H9 (cell line): ENCODE measurements at regions not wholly inside any gene's neighbourhood (a gene's known extent, or its start where the extent isn't known, plus 50 kb on each side); places are given as distances from the start of the nearest gene placed in this dataset.

ENCODE experiments used
- DNase-seq: peaks from one replicate; pipeline ENCODE4 v3.0.0-alpha.2; 2017
- H2AFZ ChIP-seq: one replicate; pipeline ENCODE4 v1.6.1; 2013; ENCODE audit warnings: mild to moderate bottlenecking, low read length, control low read depth, moderate library complexity
- H2AK5ac ChIP-seq: 2 replicates; pipeline ENCODE4 v1.6.1; 2013; ENCODE audit warnings: low read length, control low read depth, mixed read lengths; ENCODE audit not compliant: insufficient read length
- H2BK120ac ChIP-seq: one replicate; pipeline ENCODE4 v1.6.1; 2013; ENCODE audit warnings: low read depth, mild to moderate bottlenecking, low read length, control low read depth, inconsistent platforms; ENCODE audit not compliant: poor library complexity, severe bottlenecking
- H2BK12ac ChIP-seq: 2 replicates; pipeline ENCODE4 v1.6.1; 2013; ENCODE audit warnings: low read length, control low read depth, mixed read lengths, low read depth; ENCODE audit not compliant: insufficient read length
- H2BK15ac ChIP-seq: 2 replicates; pipeline ENCODE4 v1.6.1; 2013; ENCODE audit warnings: low read depth, low read length, control low read depth
- H2BK20ac ChIP-seq: one replicate; pipeline ENCODE4 v1.6.1; 2013; ENCODE audit warnings: low read depth, mild to moderate bottlenecking, low read length, control low read depth, inconsistent platforms; ENCODE audit not compliant: poor library complexity, severe bottlenecking
- H2BK5ac ChIP-seq: 2 replicates; pipeline ENCODE4 v1.6.1; 2013; ENCODE audit warnings: low read length, control low read depth, mixed read lengths; ENCODE audit not compliant: insufficient read length
- H3K14ac ChIP-seq: 2 replicates; pipeline ENCODE4 v1.6.1; 2013; ENCODE audit warnings: low read length, control low read depth; ENCODE audit not compliant: insufficient read depth
- H3K18ac ChIP-seq: 2 replicates; pipeline ENCODE4 v1.6.1; 2013; ENCODE audit warnings: low read depth, mild to moderate bottlenecking, mixed read lengths, low read length, control low read depth; ENCODE audit not compliant: insufficient read length
- H3K23ac ChIP-seq: 2 replicates; pipeline ENCODE4 v1.6.1; 2013; ENCODE audit warnings: low read length, control low read depth, mixed read lengths, low read depth; ENCODE audit not compliant: insufficient read length
- H3K23me2 ChIP-seq: 2 replicates; pipeline ENCODE4 v1.6.1; 2013; ENCODE audit warnings: low read depth, mild to moderate bottlenecking, mixed read lengths, low read length, control low read depth; ENCODE audit not compliant: insufficient read length, poor library complexity, severe bottlenecking
- H3K27ac ChIP-seq: 2 replicates; pipeline ENCODE4 v1.5.1; 2013; ENCODE audit warnings: low read length, control low read depth, mixed read lengths, low read depth; ENCODE audit not compliant: insufficient read length
- H3K27me3 ChIP-seq: 2 replicates; pipeline ENCODE4 v1.6.1; 2013; ENCODE audit warnings: low read length, control low read depth, inconsistent platforms; ENCODE audit not compliant: insufficient read depth
- H3K4ac ChIP-seq: 2 replicates; pipeline ENCODE4 v1.6.1; 2013; ENCODE audit warnings: low read depth, mild to moderate bottlenecking, control low read depth, inconsistent platforms, low read length, moderate library complexity
- H3K4me1 ChIP-seq: 2 replicates; pipeline ENCODE4 v1.6.1; 2013; ENCODE audit warnings: low read length, control low read depth, inconsistent platforms; ENCODE audit not compliant: insufficient read depth
- H3K4me2 ChIP-seq: 2 replicates; pipeline ENCODE4 v1.6.1; 2013; ENCODE audit warnings: low read length, control low read depth, mixed read lengths; ENCODE audit not compliant: insufficient read length, insufficient read depth
- H3K56ac ChIP-seq: 2 replicates; pipeline ENCODE4 v1.6.1; 2013; ENCODE audit warnings: low read depth, mild to moderate bottlenecking, mixed read lengths, low read length, control low read depth; ENCODE audit not compliant: insufficient read length
- H3K79me1 ChIP-seq: 2 replicates; pipeline ENCODE4 v1.6.1; 2013; ENCODE audit warnings: low read depth, mild to moderate bottlenecking, moderate library complexity, low read length, control low read depth, inconsistent platforms; ENCODE audit not compliant: insufficient read depth, poor library complexity, severe bottlenecking
- H3K79me2 ChIP-seq: 2 replicates; pipeline ENCODE4 v1.6.1; 2013; ENCODE audit warnings: low read length, control low read depth, inconsistent platforms; ENCODE audit not compliant: insufficient read depth
- H3K9ac ChIP-seq: 2 replicates; pipeline ENCODE4 v1.6.1; 2013; ENCODE audit warnings: low read length, control low read depth, mixed read lengths; ENCODE audit not compliant: insufficient read length; ENCODE audit errors: extremely low read depth
- H3K9me3 ChIP-seq: one replicate; pipeline ENCODE4 v1.6.1; 2013; ENCODE audit warnings: low read depth, low read length, inconsistent platforms; ENCODE audit not compliant: control insufficient read depth
- H3T11ph ChIP-seq: one replicate; pipeline ENCODE4 v1.6.1; 2013; ENCODE audit warnings: mild to moderate bottlenecking, low read length, control low read depth, inconsistent platforms
- H4K20me1 ChIP-seq: one replicate; pipeline ENCODE4 v1.6.1; 2013; ENCODE audit not compliant: control insufficient read depth, insufficient read length, insufficient read depth
- H4K5ac ChIP-seq: 2 replicates; pipeline ENCODE4 v1.6.1; 2013; ENCODE audit warnings: low read depth, mild to moderate bottlenecking, mixed read lengths, low read length, control low read depth; ENCODE audit not compliant: insufficient read length
- H4K8ac ChIP-seq: replicated peaks from 2 replicates; pipeline ENCODE4 v1.6.1; 2013; ENCODE audit warnings: low read length, control low read depth, mixed read lengths, low read depth; ENCODE audit not compliant: insufficient read length
- H4K91ac ChIP-seq: 2 replicates; pipeline ENCODE4 v1.6.1; 2013; ENCODE audit warnings: low read depth, mild to moderate bottlenecking, moderate library complexity, mixed read lengths, low read length, control low read depth; ENCODE audit not compliant: insufficient read length
- H3K27ac Mint-ChIP-seq, 3 experiments: 2 replicates in 2 of 3; 3 replicates in 1 of 3; pipeline ENCODE4 v1.8.0; 2020 to 2021; ENCODE audit warnings: mixed read lengths in 3 of 3, mild to moderate bottlenecking in 1 of 3, moderate library complexity in 1 of 3
- H3K27me3 Mint-ChIP-seq: 2 replicates; pipeline ENCODE4 v1.8.0; 2021; ENCODE audit warnings: low read depth, mild to moderate bottlenecking, moderate library complexity, mixed read lengths
- H3K36me3 Mint-ChIP-seq, 3 experiments: 2 replicates in 2 of 3; 3 replicates in 1 of 3; pipeline ENCODE4 v1.8.0; 2020 to 2021; ENCODE audit warnings: low read depth in 3 of 3, mixed read lengths in 3 of 3; ENCODE audit not compliant: insufficient read depth in 1 of 3
- H3K4me1 Mint-ChIP-seq, 2 experiments: 2 replicates each; pipeline ENCODE4 v1.8.0; 2020; ENCODE audit warnings: mixed read lengths in 2 of 2
- H3K4me3 Mint-ChIP-seq, 2 experiments: 2 replicates in 1 of 2; 3 replicates in 1 of 2; pipeline ENCODE4 v1.8.0; 2020 to 2021; ENCODE audit warnings: mild to moderate bottlenecking in 2 of 2, mixed read lengths in 2 of 2, moderate library complexity in 1 of 2
- H3K9me3 Mint-ChIP-seq, 2 experiments: 2 replicates in 1 of 2; 3 replicates in 1 of 2; pipeline ENCODE4 v1.8.0; 2020; ENCODE audit warnings: mild to moderate bottlenecking in 2 of 2, mixed read lengths in 2 of 2, moderate library complexity in 1 of 2
- WGBS: extraction: QIAGEN DNeasy Blood & Tissue Kit; methylation state at CpG from one replicate; pipeline ENCODE4 v1.1.7; 2013; ENCODE audit warnings: missing lambda C conversion rate, low lambda C conversion rate, mixed read lengths; ENCODE audit not compliant: insufficient read length; ENCODE audit errors: extremely low coverage; 5-methylcytosine and 5-hydroxymethylcytosine counted together
- TF ChIP-seq, protein P1 (sequence below): fragments of 200-600 bp; sonication (generic); conservative IDR thresholded peaks from 3 replicates; pipeline ENCODE4 v1.8.0; 2021; ENCODE audit warnings: antibody characterized with exemption, mild to moderate bottlenecking

DNA sequence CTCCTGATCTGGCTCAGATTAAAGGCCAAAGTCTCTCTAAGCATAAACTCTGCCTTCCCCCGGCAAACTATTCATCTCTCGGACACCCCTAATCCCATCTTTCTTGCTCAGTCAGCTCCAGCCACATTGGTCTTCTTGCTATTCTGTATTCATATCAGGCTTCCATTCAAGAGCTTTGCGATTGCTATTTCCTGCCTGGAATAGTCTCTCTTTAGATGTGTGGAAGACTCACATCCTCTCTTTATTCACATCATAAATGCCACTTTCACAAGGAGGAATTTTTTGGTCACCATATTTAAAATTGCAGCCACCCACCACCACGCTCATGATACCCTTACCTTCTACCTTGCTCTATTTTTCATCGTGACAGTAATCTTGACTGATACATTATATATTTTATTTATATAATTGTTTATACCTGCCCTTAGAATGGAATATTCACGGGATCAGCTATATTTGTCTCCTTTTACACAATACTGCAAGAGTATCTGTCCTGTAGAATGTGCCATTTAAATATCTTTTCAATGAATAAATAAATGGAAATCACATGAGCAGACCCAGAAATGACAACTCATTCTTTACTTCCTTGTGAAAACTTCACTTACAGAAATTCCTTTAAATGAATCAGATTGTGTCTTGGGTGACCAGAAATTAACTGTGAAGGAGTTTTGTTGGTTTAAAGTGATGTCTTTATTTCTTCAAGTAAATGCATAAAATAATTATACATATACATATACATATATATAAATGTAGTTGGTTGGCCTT is 780.6 kb upstream of the FLRT2 start:
- Histone ChIP-seq H3K18ac (no peak overlapping the region), H4K91ac (no peak overlapping the region), H3K9ac (no peak overlapping the region), H3K4me2 (no peak overlapping the region), H4K8ac (no peak overlapping the region), H3K4ac (no peak overlapping the region), H3K14ac (no peak overlapping the region), H3K79me2 (no peaks in the 10 kb centered on the region), H2BK120ac (no peak overlapping the region), H4K20me1 (no peaks in the 10 kb centered on the region), H3K9me3 (no peaks in the 10 kb centered on the region), H3K27me3 (no peaks in the 10 kb centered on the region), H4K5ac (no peak overlapping the region), H3K56ac (no peak overlapping the region), H2BK15ac (no peak overlapping the region), H3T11ph (no peak overlapping the region), H2BK12ac (no peak overlapping the region), H3K79me1 (no peaks in the 10 kb centered on the region), H2AFZ (no peak overlapping the region), H2BK20ac (no peak overlapping the region), H2AK5ac (no peak overlapping the region), H3K23ac (no peak overlapping the region), H3K23me2 (no peaks in the 10 kb centered on the region), H2BK5ac (no peak overlapping the region), H3K27ac (no peak overlapping the region), H3K4me1 (no peaks in the 10 kb centered on the region)
- H3K27ac Mint-ChIP-seq, result no peak overlapping the region; a peak in 1 of 7 replicates
- TF ChIP-seq, protein P1, sequence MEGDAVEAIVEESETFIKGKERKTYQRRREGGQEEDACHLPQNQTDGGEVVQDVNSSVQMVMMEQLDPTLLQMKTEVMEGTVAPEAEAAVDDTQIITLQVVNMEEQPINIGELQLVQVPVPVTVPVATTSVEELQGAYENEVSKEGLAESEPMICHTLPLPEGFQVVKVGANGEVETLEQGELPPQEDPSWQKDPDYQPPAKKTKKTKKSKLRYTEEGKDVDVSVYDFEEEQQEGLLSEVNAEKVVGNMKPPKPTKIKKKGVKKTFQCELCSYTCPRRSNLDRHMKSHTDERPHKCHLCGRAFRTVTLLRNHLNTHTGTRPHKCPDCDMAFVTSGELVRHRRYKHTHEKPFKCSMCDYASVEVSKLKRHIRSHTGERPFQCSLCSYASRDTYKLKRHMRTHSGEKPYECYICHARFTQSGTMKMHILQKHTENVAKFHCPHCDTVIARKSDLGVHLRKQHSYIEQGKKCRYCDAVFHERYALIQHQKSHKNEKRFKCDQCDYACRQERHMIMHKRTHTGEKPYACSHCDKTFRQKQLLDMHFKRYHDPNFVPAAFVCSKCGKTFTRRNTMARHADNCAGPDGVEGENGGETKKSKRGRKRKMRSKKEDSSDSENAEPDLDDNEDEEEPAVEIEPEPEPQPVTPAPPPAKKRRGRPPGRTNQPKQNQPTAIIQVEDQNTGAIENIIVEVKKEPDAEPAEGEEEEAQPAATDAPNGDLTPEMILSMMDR, result no peak
- 0 out of 7 replicates have a peak, but pooled peaks cover 0 to 2% (median 0%) of the 10 kb centered on the region in 3 experiments for H3K36me3 Mint-ChIP-seq
- WGBS, result no CpG with 5 or more reads among the region's 6 CpGs
- peaks cover 3 to 5% of the 10 kb centered on the region in 2 experiments; a peak in 2 of 5 replicates for H3K9me3 Mint-ChIP-seq
- H3K27me3 Mint-ChIP-seq, result no peaks in the 10 kb centered on the region
- no peak for DNase-seq
- no peak overlapping the region for H3K4me3 Mint-ChIP-seq
- H3K4me1 Mint-ChIP-seq, result peaks cover 0 to 21% of the 10 kb centered on the region in 2 experiments; a peak in 2 of 4 replicates
